Colonic mucosa (tissue), 4 donors: ENCODE measurements at regions not wholly inside any gene's neighbourhood (a gene's known extent, or its start where the extent isn't known, plus 50 kb on each side); places are given as distances from the start of the nearest gene placed in this dataset.
A peak's percentile ranks its signal among the peaks of the same experiment; 100 is the strongest.

Experiments used
- DNase-seq: peaks from one replicate; pipeline ENCODE4 v3.0.0-alpha.2; 2020
- H3K27ac ChIP-seq: fragments of 200-600 bp; one replicate; pipeline ENCODE4 v1.8.0; 2021
- H3K27me3 ChIP-seq: fragments of 200-600 bp; one replicate; pipeline ENCODE4 v1.8.0; 2021
- H3K36me3 ChIP-seq: fragments of 200-600 bp; one replicate; pipeline ENCODE4 v1.8.0; 2021
- H3K4me1 ChIP-seq: fragments of 200-600 bp; one replicate; pipeline ENCODE4 v1.8.0; 2021; ENCODE audit warnings: mild to moderate bottlenecking
- H3K4me3 ChIP-seq: fragments of 200-600 bp; one replicate; pipeline ENCODE4 v1.8.0; 2021
- H3K9ac ChIP-seq, 2 donors: one replicate each; pipeline ENCODE4 v1.7.0; 2013; ENCODE audit warnings: control low read depth in 2 of 2, low read depth in 2 of 2, low read length in 2 of 2
- H3K9me3 ChIP-seq: fragments of 200-600 bp; one replicate; pipeline ENCODE4 v1.8.0; 2021
- CTCF ChIP-seq: fragments of 200-600 bp; IDR thresholded peaks from one replicate; pipeline ENCODE4 v1.8.0; 2022; ENCODE audit warnings: antibody characterized with exemption, mild to moderate bottlenecking
- intact Hi-C: fragments of 100-400 bp; cut with DNase I; formaldehyde crosslinking; loops from one replicate; pipeline ENCODE4 v1.14.1; 2022
- donor health status: healthy.
- donor health status: DM: no; HTN: no; CAD: no.
- donor health status: DM: no; HTN: no; CAD: no.

DNA sequence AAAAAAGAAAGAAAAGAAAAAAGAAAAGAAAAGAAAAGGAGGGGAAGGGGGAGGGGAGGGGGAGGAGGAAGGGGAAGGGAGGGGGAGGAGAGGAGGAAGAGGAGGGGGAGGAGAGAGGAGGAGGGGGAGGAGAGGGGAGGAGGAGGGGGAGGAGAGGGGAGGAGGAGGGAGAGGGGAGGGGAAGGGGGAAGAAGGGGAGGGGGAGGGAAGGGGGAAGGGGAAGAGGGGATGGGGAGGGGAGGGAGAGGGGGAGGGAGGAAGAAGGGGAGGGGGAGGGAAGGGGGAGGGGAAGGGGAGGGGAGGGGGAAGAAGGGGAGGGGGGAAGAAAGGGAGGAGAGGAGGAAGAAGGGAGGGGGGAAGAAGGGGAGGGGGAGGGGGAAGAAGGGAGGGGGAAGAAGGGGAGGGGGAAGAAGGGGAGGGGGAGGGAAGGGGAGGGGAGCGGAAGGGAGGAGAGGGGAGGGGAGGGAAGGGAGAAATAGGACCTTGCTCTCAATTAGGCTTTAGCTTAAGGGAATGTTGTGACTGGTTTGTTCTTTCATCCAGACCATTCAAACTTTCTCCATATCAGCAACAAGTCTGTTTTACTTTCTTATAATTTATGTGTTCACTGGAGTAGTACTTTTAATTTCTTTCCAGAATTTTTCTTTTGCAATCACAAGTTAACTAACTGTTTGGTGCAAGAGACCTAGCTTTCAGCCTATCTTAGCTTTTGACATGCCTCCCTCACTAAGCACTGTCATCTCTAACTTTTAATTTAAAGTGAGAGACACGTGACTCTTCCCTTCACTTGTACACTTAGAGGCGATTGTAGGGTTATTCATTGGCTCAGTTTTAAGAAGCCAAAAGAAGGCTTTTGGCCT is 76.5 kb upstream of the EGLN3 start:
- TF ChIP-seq CTCF, result no peak
- Histone ChIP-seq H3K36me3 (no peaks in the 10 kb centered on the region), H3K27me3 (no peaks in the 10 kb centered on the region), H3K4me1 (no peaks in the 10 kb centered on the region), H3K4me3 (no peak overlapping the region), H3K27ac (no peak overlapping the region), H3K9ac (no peak overlapping the region), H3K9me3 (no peaks in the 10 kb centered on the region)
- no peak for DNase-seq
- intact Hi-C loops, result no loop called here

DNA sequence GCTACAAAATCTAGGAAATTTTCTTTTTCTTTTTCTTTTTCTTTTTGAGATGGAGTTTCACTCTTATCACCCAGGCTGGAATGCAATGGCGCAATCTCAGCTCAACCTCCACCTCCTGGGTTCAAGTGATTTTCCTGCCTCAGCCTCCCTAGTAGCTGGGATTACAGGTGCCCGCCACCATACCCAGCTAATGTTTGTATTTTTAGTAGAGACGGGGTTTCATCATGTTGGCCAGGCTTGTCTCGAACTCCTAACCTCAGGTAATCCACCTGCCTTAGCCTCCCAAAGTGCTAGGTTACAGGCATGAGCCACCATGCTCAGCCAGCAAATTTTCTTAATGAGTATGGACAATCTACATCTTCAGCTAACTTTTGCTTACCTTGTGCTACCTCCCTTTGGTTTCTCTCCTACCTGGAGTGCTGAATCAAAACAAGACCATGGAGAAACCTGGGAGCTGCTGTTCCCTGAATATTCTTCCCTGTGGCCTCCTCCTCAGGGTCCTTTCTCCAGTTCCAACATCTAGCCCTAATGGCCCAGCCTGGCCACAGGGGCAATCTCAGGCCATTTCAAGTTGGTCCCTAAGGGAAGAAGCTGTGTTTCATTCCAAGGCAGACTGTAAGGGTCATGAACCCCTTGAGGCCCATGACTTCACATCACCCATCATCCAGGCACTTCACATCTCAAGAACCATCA is 74.6 kb upstream of the EGLN3 start:
- no peak for DNase-seq
- intact Hi-C loops, result no loop called here
- H3K27me3 ChIP-seq, result no peaks in the 10 kb centered on the region
- no peak overlapping the region for H3K9ac ChIP-seq
- no peaks in the 10 kb centered on the region for H3K9me3 ChIP-seq
- no peaks in the 10 kb centered on the region for H3K36me3 ChIP-seq
- TF ChIP-seq CTCF, result no peak
- no peak overlapping the region for H3K27ac ChIP-seq
- no peak overlapping the region for H3K4me3 ChIP-seq
- H3K4me1 ChIP-seq, result no peaks in the 10 kb centered on the region

GRCh38 chr14:34024768-34025144 is 73.9 kb upstream of the EGLN3 start:
- peak overlapping the region; percentile 60 for H3K27ac ChIP-seq
- H3K9me3 ChIP-seq, result no peaks in the 10 kb centered on the region
- no peaks in the 10 kb centered on the region for H3K4me1 ChIP-seq
- H3K4me3 ChIP-seq, result no peak overlapping the region
- no peaks in the 10 kb centered on the region for H3K27me3 ChIP-seq
- no peak overlapping the region for H3K9ac ChIP-seq
- no peak for DNase-seq
- no peaks in the 10 kb centered on the region for H3K36me3 ChIP-seq
- TF ChIP-seq CTCF, result no peak
- intact Hi-C loops, result no loop called here

- H3K27me3 ChIP-seq, result no peaks in the 10 kb centered on the region
- intact Hi-C loops, result no loop called here
- no peak overlapping the region for H3K4me3 ChIP-seq
- H3K4me1 ChIP-seq, result no peaks in the 10 kb centered on the region
- peak; percentile 50 for DNase-seq
- H3K9ac ChIP-seq, result peak overlapping the region in 1 of 2 donors; percentile 12
- H3K9me3 ChIP-seq, result no peaks in the 10 kb centered on the region
- no peaks in the 10 kb centered on the region for H3K36me3 ChIP-seq
- TF ChIP-seq CTCF, result no peak
- H3K27ac ChIP-seq, result peak overlapping the region; percentile 60
These were observed 73.2 kb upstream of the EGLN3 start for GRCh38 chr14:34023824-34024767.

DNA sequence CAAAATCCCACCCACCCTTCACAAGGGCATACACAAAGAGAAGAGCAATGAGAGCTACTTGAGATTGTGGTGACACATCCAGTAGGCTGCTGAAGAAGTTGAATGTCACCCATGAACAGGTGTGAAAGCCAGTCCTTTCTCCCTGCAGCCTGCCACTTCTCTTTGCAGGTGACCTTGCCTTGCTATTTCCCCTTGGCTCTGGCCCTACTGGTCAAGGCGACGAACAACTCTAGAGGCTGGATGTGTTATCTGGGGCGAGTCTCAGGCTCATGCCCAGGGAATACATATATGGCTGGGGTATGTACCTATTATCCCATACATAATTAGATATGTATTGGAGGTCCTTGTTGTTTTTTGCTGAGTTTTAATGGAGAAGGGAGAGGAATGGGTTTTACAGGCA is 70.2 kb upstream of the EGLN3 start:
- Histone ChIP-seq H3K4me1 (no peaks in the 10 kb centered on the region), H3K9ac (no peak overlapping the region), H3K9me3 (no peaks in the 10 kb centered on the region), H3K27me3 (no peaks in the 10 kb centered on the region), H3K27ac (no peak overlapping the region), H3K4me3 (no peak overlapping the region), H3K36me3 (no peaks in the 10 kb centered on the region)
- no peak for TF ChIP-seq CTCF
- intact Hi-C loops, result no loop called here
- DNase-seq, result no peak
